ENCODE measurements at regions not wholly inside any gene's neighbourhood (a gene's known extent, or its start where the extent isn't known, plus 50 kb on each side); places are given as distances from the start of the nearest gene placed in this dataset.

GRCh38 chr4:36494016-36494415, 212.6 kb downstream of the DTHD1 start:
- Histone ChIP-seq H3K27ac (no peak overlapping the region), H3K9me3 (no peaks in the 10 kb centered on the region), H3K4me2 (no peak overlapping the region), H3K4me3 (no peak overlapping the region), H3K4me1 (no peaks in the 10 kb centered on the region)
- 0% methylated on average over 2 of the region's 2 CpGs for WGBS (ENCODE audit: missing lambda C conversion rate)
- ChIA-PET CTCF (no interaction called here), POLR2A (no interaction called here)
- FAIRE-seq (no peak), ATAC-seq (no peak), DNase-seq (ENCODE audit: low read depth in 1 of 2, low spot score in 1 of 2) (no peak)
- TF ChIP-seq ESRRA (IDR thresholded peaks at IDR 0.05; ENCODE audit: borderline replicate concordance, low read length) (no peak), MYC (IDR thresholded peaks at IDR 0.05; ENCODE audit: borderline replicate concordance, low read length) (no peak), RAD21 (conservative IDR thresholded peaks at IDR 0.05 in 1 of 2, IDR thresholded peaks at IDR 0.05 in 1 of 2) (no peak), RARB (CRISPR knock-in tag; IDR thresholded peaks at IDR 0.05) (no peak), JUN (IDR thresholded peaks at IDR 0.05) (no peak)
- TF ChIP-seq, protein P1, sequence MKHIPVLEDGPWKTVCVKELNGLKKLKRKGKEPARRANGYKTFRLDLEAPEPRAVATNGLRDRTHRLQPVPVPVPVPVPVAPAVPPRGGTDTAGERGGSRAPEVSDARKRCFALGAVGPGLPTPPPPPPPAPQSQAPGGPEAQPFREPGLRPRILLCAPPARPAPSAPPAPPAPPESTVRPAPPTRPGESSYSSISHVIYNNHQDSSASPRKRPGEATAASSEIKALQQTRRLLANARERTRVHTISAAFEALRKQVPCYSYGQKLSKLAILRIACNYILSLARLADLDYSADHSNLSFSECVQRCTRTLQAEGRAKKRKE (CRISPR knock-in tag; IDR thresholded peaks at IDR 0.05; ENCODE audit: low read depth) = no peak

- TF ChIP-seq ZFP36 (IDR thresholded peaks at IDR 0.05; ENCODE audit: borderline replicate concordance, partially characterized antibody) (no peak), ZSCAN20 (CRISPR knock-in tag; IDR thresholded peaks at IDR 0.05) (no peak), EHF (CRISPR knock-in tag; IDR thresholded peaks at IDR 0.05) (no peak), PHF8 (IDR thresholded peaks at IDR 0.05; ENCODE audit: borderline replicate concordance, low read depth) (no peak), ZNF302 (CRISPR knock-in tag; IDR thresholded peaks at IDR 0.05) (no peak), MAX (IDR thresholded peaks at IDR 0.05) (no peak), CBX2 (IDR thresholded peaks at IDR 0.05; ENCODE audit: borderline replicate concordance, low read depth) (no peak), HEYL (CRISPR knock-in tag; IDR thresholded peaks at IDR 0.05) (no peak), FOXS1 (CRISPR knock-in tag; IDR thresholded peaks at IDR 0.05) (no peak), POLR2AphosphoS2 (conservative IDR thresholded peaks at IDR 0.05; ENCODE audit: low read length) (no peak)
- TF ChIP-seq, protein P1 (CRISPR knock-in tag; IDR thresholded peaks at IDR 0.05; ENCODE audit: low read depth) = no peak
- Histone ChIP-seq H3K4me3 (no peak overlapping the region), H3K27ac (no peak overlapping the region), H3K4me1 (no peaks in the 10 kb centered on the region), H3K9me3 (no peaks in the 10 kb centered on the region), H3K4me2 (no peak overlapping the region)
- CTCF ChIA-PET = no interaction called here
- no peak for FAIRE-seq
- POLR2A ChIA-PET = no interaction called here
- WGBS (ENCODE audit: missing lambda C conversion rate) = 2% methylated on average over 2 of the region's 2 CpGs
- no peak for ATAC-seq
- DNase-seq (ENCODE audit: low read depth in 1 of 2, low spot score in 1 of 2) = no peak
These were observed 213.3 kb downstream of the DTHD1 start for GRCh38 chr4:36494747-36495146.

DNA sequence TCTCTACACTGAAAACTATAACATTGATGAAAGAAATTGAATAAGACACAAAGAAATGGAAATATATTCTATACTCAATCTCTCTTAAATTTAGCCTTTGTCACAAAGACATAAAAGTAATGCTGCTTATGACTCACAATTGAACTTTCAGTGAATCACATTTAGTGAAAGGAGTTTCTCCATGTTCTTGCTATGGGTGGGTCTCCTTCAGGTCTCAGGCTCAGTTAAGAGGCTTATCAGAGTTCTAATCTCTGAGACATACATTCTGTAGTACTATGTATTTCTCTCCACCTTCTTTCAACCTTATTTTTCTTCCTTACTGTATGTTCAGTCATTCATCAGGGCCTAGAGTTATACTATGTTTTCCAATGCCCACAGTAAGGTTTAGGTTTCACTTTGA, 220.9 kb downstream of the DTHD1 start:
- Histone ChIP-seq H3K27ac (no peak overlapping the region), H3K4me1 (no peaks in the 10 kb centered on the region), H3K9me3 (no peaks in the 10 kb centered on the region), H3K4me3 (no peak overlapping the region), H3K4me2 (no peak overlapping the region)
- CTCF ChIA-PET = no interaction called here
- no peak for DNase-seq (ENCODE audit: low read depth in 1 of 2, low spot score in 1 of 2)
- no peak for FAIRE-seq
- POLR2A ChIA-PET = no interaction called here
- no peak for ATAC-seq
- TF ChIP-seq HDAC2 (IDR thresholded peaks at IDR 0.05) (no peak), MAZ (IDR thresholded peaks at IDR 0.05; ENCODE audit: borderline replicate concordance, low read depth, low read length) (no peak), RARB (CRISPR knock-in tag; IDR thresholded peaks at IDR 0.05) (no peak), MAX (IDR thresholded peaks at IDR 0.05) (no peak), JUNB (IDR thresholded peaks at IDR 0.05) (no peak), USF2 (IDR thresholded peaks at IDR 0.05) (no peak), ESRRA (IDR thresholded peaks at IDR 0.05; ENCODE audit: borderline replicate concordance, low read length) (no peak), BCL3 (IDR thresholded peaks at IDR 0.05) (no peak), CBX8 (IDR thresholded peaks at IDR 0.05) (no peak), REST (IDR thresholded peaks at IDR 0.05) (no peak), ZNF302 (CRISPR knock-in tag; IDR thresholded peaks at IDR 0.05) (no peak), ZFP36 (IDR thresholded peaks at IDR 0.05; ENCODE audit: borderline replicate concordance, partially characterized antibody) (no peak), EP300 (IDR thresholded peaks at IDR 0.05) (no peak)
- TF ChIP-seq, protein P2, sequence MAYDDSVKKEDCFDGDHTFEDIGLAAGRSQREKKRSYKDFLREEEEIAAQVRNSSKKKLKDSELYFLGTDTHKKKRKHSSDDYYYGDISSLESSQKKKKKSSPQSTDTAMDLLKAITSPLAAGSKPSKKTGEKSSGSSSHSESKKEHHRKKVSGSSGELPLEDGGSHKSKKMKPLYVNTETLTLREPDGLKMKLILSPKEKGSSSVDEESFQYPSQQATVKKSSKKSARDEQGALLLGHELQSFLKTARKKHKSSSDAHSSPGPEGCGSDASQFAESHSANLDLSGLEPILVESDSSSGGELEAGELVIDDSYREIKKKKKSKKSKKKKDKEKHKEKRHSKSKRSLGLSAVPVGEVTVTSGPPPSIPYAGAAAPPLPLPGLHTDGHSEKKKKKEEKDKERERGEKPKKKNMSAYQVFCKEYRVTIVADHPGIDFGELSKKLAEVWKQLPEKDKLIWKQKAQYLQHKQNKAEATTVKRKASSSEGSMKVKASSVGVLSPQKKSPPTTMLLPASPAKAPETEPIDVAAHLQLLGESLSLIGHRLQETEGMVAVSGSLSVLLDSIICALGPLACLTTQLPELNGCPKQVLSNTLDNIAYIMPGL (CRISPR knock-in tag; IDR thresholded peaks at IDR 0.05; ENCODE audit: borderline replicate concordance) = no peak
